H1 (cell line): ENCODE measurements at regions not wholly inside any gene's neighbourhood (a gene's known extent, or its start where the extent isn't known, plus 50 kb on each side); places are given as distances from the start of the nearest gene placed in this dataset.

Source experiments
- CTCF ChIA-PET: fragments of 300-600 bp; sonication (Branson Sonifier 250); formaldehyde crosslinking; loops from one replicate; lab custom pipeline; 2021; ENCODE audit not compliant: partially characterized antibody; lab: Charles Lee
- POLR2A ChIA-PET: fragments of 300-600 bp; sonication (Branson Sonifier 250); formaldehyde crosslinking; loops from one replicate; lab custom pipeline; 2021; ENCODE audit warnings: inconsistent platforms; ENCODE audit not compliant: partially characterized antibody; lab: Charles Lee
- DNase-seq, 2 experiments: peaks; one replicate each; pipeline versions ENCODE4 v3.0.0 to v3.0.0-alpha.2; 2010 to 2022; ENCODE audit warnings: low spot score in 2 of 2, low read depth in 1 of 2, mixed read lengths in 1 of 2
- FAIRE-seq: peaks from 2 replicates; lab custom pipeline; 2011; peaks lifted over from hg19 to GRCh38; lab: Jason Lieb, UNC
- H2AFZ ChIP-seq: 2 replicates; pipeline ENCODE4 v1.8.1; 2012; ENCODE audit warnings: low read length, inconsistent platforms
- H2AK5ac ChIP-seq: 2 replicates; pipeline ENCODE4 v1.6.1; 2013; ENCODE audit warnings: low read depth, low read length
- H2BK120ac ChIP-seq: replicated peaks from 2 replicates; pipeline ENCODE3; 2013; ENCODE audit warnings: low read depth, low read length, inconsistent platforms
- H2BK12ac ChIP-seq: 2 replicates; pipeline ENCODE4 v1.6.1; 2013; ENCODE audit warnings: low read depth, low read length
- H2BK15ac ChIP-seq: 2 replicates; pipeline ENCODE4 v1.6.1; 2013; ENCODE audit warnings: low read length
- H2BK20ac ChIP-seq: 2 replicates; pipeline ENCODE4 v1.6.1; 2013; ENCODE audit warnings: low read length
- H2BK5ac ChIP-seq: 2 replicates; pipeline ENCODE4 v1.6.1; 2013; ENCODE audit warnings: low read depth, low read length
- H3K14ac ChIP-seq: 2 replicates; pipeline ENCODE4 v1.6.1; 2013; ENCODE audit warnings: inconsistent platforms; ENCODE audit not compliant: insufficient read length
- H3K18ac ChIP-seq: 2 replicates; pipeline ENCODE4 v1.6.1; 2013; ENCODE audit warnings: low read length; ENCODE audit errors: extremely low read depth
- H3K23ac ChIP-seq: 2 replicates; pipeline ENCODE4 v1.6.1; 2013; ENCODE audit warnings: inconsistent platforms; ENCODE audit not compliant: insufficient read length
- H3K23me2 ChIP-seq: 2 replicates; pipeline ENCODE4 v1.6.1; 2013; ENCODE audit warnings: low read depth, low read length
- H3K27ac ChIP-seq: 2 replicates; pipeline ENCODE4 v1.6.1; 2011; ENCODE audit warnings: low read depth, low read length, inconsistent platforms
- H3K27me3 ChIP-seq, 4 experiments: replicated peaks in 1 of 4; 1 replicate in 1 of 4; 2 replicates in 3 of 4; pipeline versions ENCODE4 v1.6.1 to v1.8.1; 2011 to 2013; ENCODE audit warnings: low read length in 3 of 4, mild to moderate bottlenecking in 3 of 4, inconsistent platforms in 2 of 4, mixed read lengths in 2 of 4, moderate library complexity in 1 of 4; ENCODE audit not compliant: control insufficient read depth in 3 of 4, insufficient read depth in 3 of 4; ENCODE audit errors: extremely low read depth in 1 of 4
- H3K36me3 ChIP-seq, 4 experiments: 2 replicates each; pipeline versions ENCODE4 v1.6.1 to v1.8.1; 2011 to 2013; ENCODE audit warnings: mild to moderate bottlenecking in 4 of 4, low read length in 3 of 4, moderate library complexity in 2 of 4, control low read depth in 1 of 4, inconsistent platforms in 1 of 4; ENCODE audit not compliant: insufficient read depth in 4 of 4, control insufficient read depth in 2 of 4
- H3K4ac ChIP-seq: replicated peaks from 2 replicates; pipeline ENCODE3; 2013; ENCODE audit warnings: low read length, low read depth, mixed read lengths, inconsistent platforms; ENCODE audit not compliant: insufficient read length
- H3K4me1 ChIP-seq, 4 experiments: replicated peaks in 1 of 4; 1 replicate in 1 of 4; 2 replicates in 3 of 4; pipeline versions ENCODE4 v1.6.1 to v1.8.1; 2011 to 2013; ENCODE audit warnings: low read length in 3 of 4, inconsistent platforms in 2 of 4, mixed read lengths in 1 of 4; ENCODE audit not compliant: insufficient read depth in 4 of 4, control insufficient read depth in 3 of 4
- H3K4me2 ChIP-seq, 2 experiments: 2 replicates each; pipeline versions ENCODE4 v1.6.1 to v1.8.1; 2011 to 2013; ENCODE audit warnings: low read depth in 2 of 2, low read length in 2 of 2, control low read depth in 1 of 2, inconsistent platforms in 1 of 2, mild to moderate bottlenecking in 1 of 2; ENCODE audit not compliant: insufficient read depth in 1 of 2
- H3K4me3 ChIP-seq, 4 experiments: fragments of 200-600, 300-600 bp in 1 of 4; sonication (generic), shearing (Covaris generic), sonication (Bioruptor Twin) in 1 of 4; 2 replicates each; pipeline versions ENCODE4 v1.5.1 to v1.8.1; 2011 to 2016; ENCODE audit warnings: low read length in 4 of 4, low read depth in 3 of 4, control low read depth in 2 of 4, inconsistent platforms in 2 of 4, mild to moderate bottlenecking in 2 of 4, mixed read lengths in 1 of 4, moderate library complexity in 1 of 4; ENCODE audit not compliant: insufficient read depth in 2 of 4; ENCODE audit errors: extremely low read depth in 1 of 4
- H3K56ac ChIP-seq: replicated peaks from 2 replicates; pipeline ENCODE3; 2013; ENCODE audit warnings: low read depth, mild to moderate bottlenecking, mixed read lengths, low read length, inconsistent platforms; ENCODE audit not compliant: insufficient read length
- H3K79me1 ChIP-seq: 2 replicates; pipeline ENCODE4 v1.6.1; 2013; ENCODE audit warnings: low read depth, low read length, control low read depth
- H3K79me2 ChIP-seq, 2 experiments: 2 replicates each; pipeline versions ENCODE4 v1.6.1 to v1.8.1; 2012 to 2013; ENCODE audit warnings: low read length in 2 of 2, mild to moderate bottlenecking in 2 of 2, inconsistent platforms in 1 of 2; ENCODE audit not compliant: insufficient read depth in 2 of 2, control insufficient read depth in 1 of 2
- H3K9ac ChIP-seq, 4 experiments: replicated peaks in 1 of 4; 1 replicate in 1 of 4; 2 replicates in 3 of 4; pipeline versions ENCODE4 v1.6.1 to v1.8.1; 2011 to 2013; ENCODE audit warnings: low read depth in 3 of 4, low read length in 3 of 4, control low read depth in 2 of 4, mild to moderate bottlenecking in 2 of 4, moderate library complexity in 2 of 4, inconsistent platforms in 1 of 4; ENCODE audit errors: extremely low read depth in 1 of 4
- H3K9me3 ChIP-seq, 2 experiments: 2 replicates each; pipeline versions ENCODE4 v1.6.1 to v1.8.1; 2012 to 2013; ENCODE audit warnings: mild to moderate bottlenecking in 2 of 2, moderate library complexity in 2 of 2, control low read depth in 1 of 2, inconsistent platforms in 1 of 2, low read depth in 1 of 2, low read length in 1 of 2, mixed read lengths in 1 of 2; ENCODE audit not compliant: insufficient read depth in 2 of 2
- H4K20me1 ChIP-seq, 2 experiments: replicated peaks in 1 of 2; 2 replicates each; pipeline versions ENCODE3 to v1.8.1; 2011 to 2013; ENCODE audit warnings: inconsistent platforms in 2 of 2, low read length in 2 of 2, mild to moderate bottlenecking in 1 of 2; ENCODE audit not compliant: insufficient read depth in 2 of 2, control insufficient read depth in 1 of 2
- H4K5ac ChIP-seq: 2 replicates; pipeline ENCODE4 v1.6.1; 2013; ENCODE audit warnings: low read length, low read depth, mixed read lengths, inconsistent platforms; ENCODE audit not compliant: insufficient read length
- H4K8ac ChIP-seq: 2 replicates; pipeline ENCODE4 v1.8.0; 2013; ENCODE audit warnings: mild to moderate bottlenecking, moderate library complexity, low read length, inconsistent platforms; ENCODE audit not compliant: insufficient read depth; ENCODE audit errors: extremely low read depth
- H4K91ac ChIP-seq: replicated peaks from 2 replicates; pipeline ENCODE3; 2013; ENCODE audit warnings: low read length, mixed read lengths, inconsistent platforms; ENCODE audit not compliant: insufficient read length
- BRCA1 ChIP-seq: IDR thresholded peaks from 2 replicates; pipeline ENCODE4 v1.6.1; 2012; ENCODE audit warnings: low read depth, low read length, improper control_type of control experiment
- CBX8 ChIP-seq: fragments of 300-800, 300-1000 bp; sonication (generic); IDR thresholded peaks from 2 replicates; pipeline ENCODE4 v1.7.1; 2016; ENCODE audit warnings: low read depth, low read length, borderline replicate concordance
- CREB1 ChIP-seq: IDR thresholded peaks from 2 replicates; pipeline ENCODE4 v1.6.1; 2012; ENCODE audit warnings: inconsistent platforms
- EGR1 ChIP-seq: IDR thresholded peaks from 2 replicates; pipeline ENCODE4 v1.6.1; 2011; ENCODE audit warnings: low read depth, low read length, borderline replicate concordance
- EP300 ChIP-seq, 2 experiments: IDR thresholded peaks; 1 replicate in 1 of 2; 2 replicates in 1 of 2; pipeline ENCODE4 v1.6.1; 2011 to 2012; ENCODE audit warnings: low read depth in 2 of 2, low read length in 2 of 2, mild to moderate bottlenecking in 2 of 2, borderline replicate concordance in 1 of 2, inconsistent platforms in 1 of 2, moderate library complexity in 1 of 2
- HDAC2 ChIP-seq, 2 experiments: fragments of 300-600 bp in 1 of 2; sonication (generic) in 1 of 2; IDR thresholded peaks; 2 replicates each; pipeline ENCODE4 v1.6.1; 2011 to 2012; ENCODE audit warnings: low read depth in 2 of 2, low read length in 2 of 2, mild to moderate bottlenecking in 2 of 2, moderate library complexity in 2 of 2, borderline replicate concordance in 1 of 2, inconsistent platforms in 1 of 2
- MAX ChIP-seq: IDR thresholded peaks from 2 replicates; pipeline ENCODE4 v1.6.1; 2012; ENCODE audit warnings: inconsistent platforms
- SAP30 ChIP-seq: fragments of 300-600 bp; sonication (generic); IDR thresholded peaks from 2 replicates; pipeline ENCODE4 v1.7.1; 2012; ENCODE audit warnings: low read length, moderate library complexity, mild to moderate bottlenecking, inconsistent platforms; ENCODE audit not compliant: insufficient read depth, insufficient replicate concordance
- SIRT6 ChIP-seq: IDR thresholded peaks from one replicate; pipeline ENCODE4 v1.7.1; 2012; ENCODE audit warnings: low read length, inconsistent platforms
- SP4 ChIP-seq: IDR thresholded peaks from 2 replicates; pipeline ENCODE4 v1.6.1; 2012; ENCODE audit warnings: low read length, inconsistent platforms
- TCF12 ChIP-seq: IDR thresholded peaks from 2 replicates; pipeline ENCODE4 v1.6.1; 2011; ENCODE audit warnings: low read depth, mild to moderate bottlenecking, low read length
- YY1 ChIP-seq: IDR thresholded peaks from 2 replicates; pipeline ENCODE4 v1.6.1; 2011; ENCODE audit warnings: low read depth, mild to moderate bottlenecking, low read length
- ZNF274 ChIP-seq: IDR thresholded peaks from 2 replicates; pipeline ENCODE4 v1.7.0; 2012; ENCODE audit warnings: low read length, borderline replicate concordance; ENCODE audit errors: extremely low read depth
- WGBS, 2 experiments: shearing (Covaris generic) in 1 of 2; methylation state at CpG; one replicate each; pipeline versions ENCODE4 v1.1.6 to v1.1.7; 2013 to 2015; ENCODE audit warnings: low lambda C conversion rate in 2 of 2, mixed read lengths in 2 of 2, inconsistent platforms in 1 of 2, low coverage in 1 of 2, missing lambda C conversion rate in 1 of 2; ENCODE audit not compliant: insufficient replicate concordance in 2 of 2, insufficient coverage in 1 of 2, insufficient read length in 1 of 2; ENCODE audit errors: extremely low coverage in 1 of 2, missing lambda C conversion rate in 1 of 2; 5-methylcytosine and 5-hydroxymethylcytosine counted together
- TF ChIP-seq, protein P1 (sequence below): IDR thresholded peaks from 2 replicates; pipeline ENCODE4 v1.6.1; 2012; ENCODE audit warnings: low read length, inconsistent platforms

- Histone ChIP-seq H2BK15ac (no peak overlapping the region), H4K20me1 (no peaks in the 10 kb centered on the region), H3K79me1 (no peaks in the 10 kb centered on the region), H4K8ac (no peak overlapping the region), H2BK12ac (no peak overlapping the region), H3K14ac (no peak overlapping the region), H3K9me3 (no peaks in the 10 kb centered on the region), H3K56ac (no peak overlapping the region), H3K18ac (no peak overlapping the region), H3K23me2 (no peaks in the 10 kb centered on the region), H3K4me1 (peaks cover 0 to 3% (median 0%) of the 10 kb centered on the region in 4 experiments; a peak in 1 of 7 replicates), H3K4me3 (no peak overlapping the region), H2AK5ac (no peak overlapping the region), H2AFZ (no peak overlapping the region), H3K4ac (no peak overlapping the region), H2BK20ac (no peak overlapping the region), H3K27ac (no peak overlapping the region), H3K27me3 (no peaks in the 10 kb centered on the region), H4K5ac (no peak overlapping the region), H3K4me2 (no peak overlapping the region), H2BK120ac (no peak overlapping the region), H2BK5ac (no peak overlapping the region), H3K23ac (no peak overlapping the region), H3K79me2 (no peaks in the 10 kb centered on the region), H3K36me3 (no peaks in the 10 kb centered on the region), H3K9ac (no peak overlapping the region), H4K91ac (no peak overlapping the region)
- DNase-seq, result no peak
- ChIA-PET CTCF (no interaction called here), POLR2A (no interaction called here)
- no peak for FAIRE-seq
- WGBS, 2 experiments, result 79% methylated on average over 1 of the region's 1 CpG; no CpG with 5 or more reads in 1 of the 2 experiments
- no peak for TF ChIP-seq BRCA1
- no peak for TF ChIP-seq SAP30
- no peak for TF ChIP-seq SP4
- TF ChIP-seq ZNF274, result no peak
- TF ChIP-seq SIRT6, result no peak
- no peak for TF ChIP-seq HDAC2 (IDR thresholded peaks at IDR 0.05; ENCODE audit: borderline replicate concordance in 1 of 2, low read depth in 2 of 2, low read length in 2 of 2)
- no peak for TF ChIP-seq EGR1
- TF ChIP-seq, protein P1, sequence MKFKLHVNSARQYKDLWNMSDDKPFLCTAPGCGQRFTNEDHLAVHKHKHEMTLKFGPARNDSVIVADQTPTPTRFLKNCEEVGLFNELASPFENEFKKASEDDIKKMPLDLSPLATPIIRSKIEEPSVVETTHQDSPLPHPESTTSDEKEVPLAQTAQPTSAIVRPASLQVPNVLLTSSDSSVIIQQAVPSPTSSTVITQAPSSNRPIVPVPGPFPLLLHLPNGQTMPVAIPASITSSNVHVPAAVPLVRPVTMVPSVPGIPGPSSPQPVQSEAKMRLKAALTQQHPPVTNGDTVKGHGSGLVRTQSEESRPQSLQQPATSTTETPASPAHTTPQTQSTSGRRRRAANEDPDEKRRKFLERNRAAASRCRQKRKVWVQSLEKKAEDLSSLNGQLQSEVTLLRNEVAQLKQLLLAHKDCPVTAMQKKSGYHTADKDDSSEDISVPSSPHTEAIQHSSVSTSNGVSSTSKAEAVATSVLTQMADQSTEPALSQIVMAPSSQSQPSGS, result no peak
- no peak for TF ChIP-seq MAX
- no peak for TF ChIP-seq EP300 (IDR thresholded peaks at IDR 0.05; ENCODE audit: borderline replicate concordance in 1 of 2, low read depth in 2 of 2, low read length in 2 of 2)
- TF ChIP-seq YY1, result no peak
- no peak for TF ChIP-seq CREB1
- TF ChIP-seq CBX8, result no peak
- no peak for TF ChIP-seq TCF12
These were observed 286.4 kb downstream of the WDR11 start for GRCh38 chr10:121137533-121137932.
